ENCODE measurements at regions not wholly inside any gene's neighbourhood (a gene's known extent, or its start where the extent isn't known, plus 50 kb on each side); places are given as distances from the start of the nearest gene placed in this dataset.

DNA sequence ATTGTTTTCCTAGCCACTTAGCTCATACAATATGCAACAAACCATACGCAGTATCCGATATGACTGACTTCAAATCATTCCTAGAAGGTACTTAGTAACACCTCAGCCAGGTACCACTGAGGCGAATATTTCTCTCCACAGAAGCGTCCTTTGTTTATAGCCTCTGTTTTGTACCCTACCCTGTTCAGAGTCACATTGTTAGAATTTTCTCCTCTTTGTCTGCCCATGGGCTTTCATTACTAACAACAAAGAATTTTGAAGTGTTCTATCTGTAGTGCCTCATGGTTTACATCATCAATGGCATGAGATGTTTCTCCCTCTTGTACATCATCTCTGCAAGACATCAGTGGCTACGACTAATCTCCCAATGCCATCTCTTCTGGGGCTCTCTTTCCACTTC, 212.4 kb upstream of the GLI3 start:
- TF ChIP-seq, protein P1, sequence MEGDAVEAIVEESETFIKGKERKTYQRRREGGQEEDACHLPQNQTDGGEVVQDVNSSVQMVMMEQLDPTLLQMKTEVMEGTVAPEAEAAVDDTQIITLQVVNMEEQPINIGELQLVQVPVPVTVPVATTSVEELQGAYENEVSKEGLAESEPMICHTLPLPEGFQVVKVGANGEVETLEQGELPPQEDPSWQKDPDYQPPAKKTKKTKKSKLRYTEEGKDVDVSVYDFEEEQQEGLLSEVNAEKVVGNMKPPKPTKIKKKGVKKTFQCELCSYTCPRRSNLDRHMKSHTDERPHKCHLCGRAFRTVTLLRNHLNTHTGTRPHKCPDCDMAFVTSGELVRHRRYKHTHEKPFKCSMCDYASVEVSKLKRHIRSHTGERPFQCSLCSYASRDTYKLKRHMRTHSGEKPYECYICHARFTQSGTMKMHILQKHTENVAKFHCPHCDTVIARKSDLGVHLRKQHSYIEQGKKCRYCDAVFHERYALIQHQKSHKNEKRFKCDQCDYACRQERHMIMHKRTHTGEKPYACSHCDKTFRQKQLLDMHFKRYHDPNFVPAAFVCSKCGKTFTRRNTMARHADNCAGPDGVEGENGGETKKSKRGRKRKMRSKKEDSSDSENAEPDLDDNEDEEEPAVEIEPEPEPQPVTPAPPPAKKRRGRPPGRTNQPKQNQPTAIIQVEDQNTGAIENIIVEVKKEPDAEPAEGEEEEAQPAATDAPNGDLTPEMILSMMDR (IDR thresholded peaks at IDR 0.05) = no peak
- TF ChIP-seq POLR2A (IDR thresholded peaks at IDR 0.05) = no peak
